A549 (cell line): ENCODE measurements at regions not wholly inside any gene's neighbourhood (a gene's known extent, or its start where the extent isn't known, plus 50 kb on each side); places are given as distances from the start of the nearest gene placed in this dataset.

Source experiments
- CEBPB ChIP-seq, 2 experiments: fragments of >200 bp in 1 of 2; sonication (Bioruptor Twin) in 1 of 2; formaldehyde crosslinking in 1 of 2; IDR thresholded peaks; 2 replicates each; pipeline ENCODE4 v1.6.1; 2012 to 2016
- CHD2 ChIP-seq: fragments of 150-350 bp; IDR thresholded peaks from 2 replicates; pipeline ENCODE4 v1.6.1; 2014; ENCODE audit warnings: low read length; ENCODE audit not compliant: partially characterized antibody
- EHF ChIP-seq: fragments of 250-450 bp; sonication (Bioruptor Pico); IDR thresholded peaks from 2 replicates; pipeline ENCODE4 v1.5.0; 2020; ENCODE audit warnings: mild to moderate bottlenecking
- JUNB ChIP-seq: fragments of >200 bp; sonication (Bioruptor Twin); formaldehyde crosslinking; IDR thresholded peaks from 2 replicates; pipeline ENCODE4 v1.6.1; 2016
- MAFK ChIP-seq: fragments of 450-650 bp; IDR thresholded peaks from 2 replicates; pipeline ENCODE4 v1.6.1; 2014; ENCODE audit not compliant: partially characterized antibody
- NFE2L2 ChIP-seq: fragments of 150-350 bp; conservative IDR thresholded peaks from 2 replicates; pipeline ENCODE4 v1.6.1; 2014; ENCODE audit warnings: low read length
- NR3C1 ChIP-seq: fragments of >200 bp; sonication (Bioruptor Twin); formaldehyde crosslinking; IDR thresholded peaks from 3 replicates; pipeline ENCODE4 v1.6.1; 2017
- POLR2A ChIP-seq: IDR thresholded peaks from 2 replicates; pipeline ENCODE4 v1.6.1; 2012; ENCODE audit warnings: mild to moderate bottlenecking, low read length
- RFX5 ChIP-seq: fragments of 450-650 bp; IDR thresholded peaks from 2 replicates; pipeline ENCODE4 v1.7.1; 2014; ENCODE audit warnings: antibody characterized with exemption, mild to moderate bottlenecking, moderate library complexity
- ZFP36 ChIP-seq: fragments of 450-650 bp; IDR thresholded peaks from 2 replicates; pipeline ENCODE4 v1.6.1; 2014; ENCODE audit warnings: borderline replicate concordance; ENCODE audit not compliant: partially characterized antibody
- TF ChIP-seq, protein P1 (sequence below): fragments of >200 bp; sonication (Bioruptor Twin); formaldehyde crosslinking; IDR thresholded peaks from 3 replicates; pipeline ENCODE4 v1.5.1; 2016
- TF ChIP-seq, protein P2 (sequence below): fragments of 200-600 bp; sonication (generic); IDR thresholded peaks from 2 replicates; pipeline ENCODE4 v1.6.1; 2016; ENCODE audit warnings: antibody characterized with exemption, mild to moderate bottlenecking, moderate library complexity

DNA sequence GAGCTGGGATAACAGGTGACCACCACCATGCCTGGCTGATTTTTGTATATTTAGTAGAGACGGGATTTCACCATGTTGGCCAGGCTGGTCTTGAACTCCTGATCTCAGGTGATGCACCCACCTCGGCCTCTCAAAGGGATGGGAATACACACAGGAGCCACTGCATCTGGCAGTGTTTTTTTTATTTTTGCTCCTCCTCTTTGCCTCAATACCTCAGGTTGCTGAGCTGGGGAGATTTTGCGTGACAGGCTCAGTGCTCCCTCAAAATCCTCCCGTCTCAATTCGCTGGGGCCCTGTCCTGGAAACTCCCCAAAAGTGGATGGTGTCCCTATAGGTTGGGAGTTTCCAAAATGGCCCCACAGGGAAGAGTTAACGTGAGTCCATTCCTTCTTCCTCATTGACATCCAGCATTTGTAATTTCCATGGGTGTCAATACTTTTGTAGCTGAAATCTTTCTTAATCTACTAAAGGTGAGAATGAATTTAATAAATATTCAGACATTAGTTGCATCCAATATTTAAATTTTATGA lies 71.8 kb downstream of the GGTLC2 start:
- TF ChIP-seq NR3C1 (no peak), CHD2 (no peak), POLR2A (no peak), MAFK (no peak), RFX5 (no peak), ZFP36 (no peak), JUNB (no peak), EHF (no peak), NFE2L2 (no peak), CEBPB (IDR thresholded peaks at IDR 0.05) (no peak)
- TF ChIP-seq, protein P1, sequence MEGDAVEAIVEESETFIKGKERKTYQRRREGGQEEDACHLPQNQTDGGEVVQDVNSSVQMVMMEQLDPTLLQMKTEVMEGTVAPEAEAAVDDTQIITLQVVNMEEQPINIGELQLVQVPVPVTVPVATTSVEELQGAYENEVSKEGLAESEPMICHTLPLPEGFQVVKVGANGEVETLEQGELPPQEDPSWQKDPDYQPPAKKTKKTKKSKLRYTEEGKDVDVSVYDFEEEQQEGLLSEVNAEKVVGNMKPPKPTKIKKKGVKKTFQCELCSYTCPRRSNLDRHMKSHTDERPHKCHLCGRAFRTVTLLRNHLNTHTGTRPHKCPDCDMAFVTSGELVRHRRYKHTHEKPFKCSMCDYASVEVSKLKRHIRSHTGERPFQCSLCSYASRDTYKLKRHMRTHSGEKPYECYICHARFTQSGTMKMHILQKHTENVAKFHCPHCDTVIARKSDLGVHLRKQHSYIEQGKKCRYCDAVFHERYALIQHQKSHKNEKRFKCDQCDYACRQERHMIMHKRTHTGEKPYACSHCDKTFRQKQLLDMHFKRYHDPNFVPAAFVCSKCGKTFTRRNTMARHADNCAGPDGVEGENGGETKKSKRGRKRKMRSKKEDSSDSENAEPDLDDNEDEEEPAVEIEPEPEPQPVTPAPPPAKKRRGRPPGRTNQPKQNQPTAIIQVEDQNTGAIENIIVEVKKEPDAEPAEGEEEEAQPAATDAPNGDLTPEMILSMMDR: no peak
- TF ChIP-seq, protein P2, sequence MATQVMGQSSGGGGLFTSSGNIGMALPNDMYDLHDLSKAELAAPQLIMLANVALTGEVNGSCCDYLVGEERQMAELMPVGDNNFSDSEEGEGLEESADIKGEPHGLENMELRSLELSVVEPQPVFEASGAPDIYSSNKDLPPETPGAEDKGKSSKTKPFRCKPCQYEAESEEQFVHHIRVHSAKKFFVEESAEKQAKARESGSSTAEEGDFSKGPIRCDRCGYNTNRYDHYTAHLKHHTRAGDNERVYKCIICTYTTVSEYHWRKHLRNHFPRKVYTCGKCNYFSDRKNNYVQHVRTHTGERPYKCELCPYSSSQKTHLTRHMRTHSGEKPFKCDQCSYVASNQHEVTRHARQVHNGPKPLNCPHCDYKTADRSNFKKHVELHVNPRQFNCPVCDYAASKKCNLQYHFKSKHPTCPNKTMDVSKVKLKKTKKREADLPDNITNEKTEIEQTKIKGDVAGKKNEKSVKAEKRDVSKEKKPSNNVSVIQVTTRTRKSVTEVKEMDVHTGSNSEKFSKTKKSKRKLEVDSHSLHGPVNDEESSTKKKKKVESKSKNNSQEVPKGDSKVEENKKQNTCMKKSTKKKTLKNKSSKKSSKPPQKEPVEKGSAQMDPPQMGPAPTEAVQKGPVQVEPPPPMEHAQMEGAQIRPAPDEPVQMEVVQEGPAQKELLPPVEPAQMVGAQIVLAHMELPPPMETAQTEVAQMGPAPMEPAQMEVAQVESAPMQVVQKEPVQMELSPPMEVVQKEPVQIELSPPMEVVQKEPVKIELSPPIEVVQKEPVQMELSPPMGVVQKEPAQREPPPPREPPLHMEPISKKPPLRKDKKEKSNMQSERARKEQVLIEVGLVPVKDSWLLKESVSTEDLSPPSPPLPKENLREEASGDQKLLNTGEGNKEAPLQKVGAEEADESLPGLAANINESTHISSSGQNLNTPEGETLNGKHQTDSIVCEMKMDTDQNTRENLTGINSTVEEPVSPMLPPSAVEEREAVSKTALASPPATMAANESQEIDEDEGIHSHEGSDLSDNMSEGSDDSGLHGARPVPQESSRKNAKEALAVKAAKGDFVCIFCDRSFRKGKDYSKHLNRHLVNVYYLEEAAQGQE: no peak
